Skin of body (tissue), 1 donor: ENCODE measurements at regions not wholly inside any gene's neighbourhood (a gene's known extent, or its start where the extent isn't known, plus 50 kb on each side); places are given as distances from the start of the nearest gene placed in this dataset.
"Not testable (repeated sequence)": the region's sequence is repeated elsewhere in the genome, so short reads cannot be mapped to it uniquely, and the experiment has no call there.

Experiments
- DNase-seq: peaks from one replicate; lab custom pipeline; 2025; lab: John Stamatoyannopoulos, UW

DNA sequence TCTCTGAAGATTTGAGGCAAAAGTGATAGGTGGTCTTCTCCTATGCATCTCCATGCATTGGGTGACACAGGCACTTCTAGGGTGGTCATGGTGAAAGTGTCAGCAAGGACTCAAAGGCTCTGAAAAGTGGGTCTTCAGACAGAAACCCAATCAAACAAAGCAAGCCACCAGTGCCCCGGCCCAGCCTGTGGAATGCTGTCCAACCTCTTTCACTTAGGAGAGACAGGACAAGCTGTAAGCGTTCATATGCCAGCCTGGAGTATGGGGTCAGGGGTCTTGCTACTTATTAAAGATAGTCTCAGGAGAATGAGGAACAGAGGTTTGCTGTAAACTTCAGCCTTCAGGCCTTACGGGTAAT lies 324.5 kb downstream of the GADD45G start:
- no peak for DNase-seq

DNA sequence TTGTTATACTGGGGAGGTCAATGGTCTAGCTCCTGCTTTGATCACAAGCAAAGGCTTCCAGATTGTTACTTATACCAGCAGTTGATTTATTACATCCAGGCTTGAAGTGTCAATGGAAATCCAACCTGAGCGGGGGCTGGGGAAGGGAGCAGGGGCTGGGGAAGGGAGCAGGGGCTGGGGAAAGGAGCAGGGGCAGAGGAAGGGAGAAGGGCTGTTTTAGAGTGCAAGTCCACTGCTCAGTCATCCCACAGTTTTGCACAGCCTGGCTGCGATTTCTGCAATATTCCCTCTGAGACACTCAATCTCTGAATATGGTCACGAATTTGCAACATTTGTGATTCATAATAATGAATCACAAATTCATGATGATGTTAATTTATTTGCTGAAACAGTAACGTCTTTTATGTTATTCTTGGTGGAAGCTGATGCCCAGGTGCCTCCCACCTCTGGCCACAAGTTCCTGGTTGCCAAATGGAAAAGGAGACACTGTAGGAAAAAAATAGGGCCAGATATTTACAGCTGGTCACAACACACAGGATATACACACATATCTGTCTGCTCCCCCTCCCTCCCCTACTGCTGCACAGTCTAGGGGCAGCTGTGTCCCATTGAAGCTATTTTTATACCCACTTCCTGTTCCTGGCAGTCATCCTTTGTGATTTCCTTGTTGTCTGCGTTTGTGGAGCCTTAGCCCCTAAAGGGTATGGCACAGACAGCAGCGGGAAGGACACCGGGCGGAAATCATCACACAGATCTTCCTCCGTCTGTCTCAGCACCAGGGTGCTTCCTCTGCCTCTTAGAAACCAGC lies 325.1 kb downstream of the GADD45G start:
- peak; percentile 43 for DNase-seq

DNA sequence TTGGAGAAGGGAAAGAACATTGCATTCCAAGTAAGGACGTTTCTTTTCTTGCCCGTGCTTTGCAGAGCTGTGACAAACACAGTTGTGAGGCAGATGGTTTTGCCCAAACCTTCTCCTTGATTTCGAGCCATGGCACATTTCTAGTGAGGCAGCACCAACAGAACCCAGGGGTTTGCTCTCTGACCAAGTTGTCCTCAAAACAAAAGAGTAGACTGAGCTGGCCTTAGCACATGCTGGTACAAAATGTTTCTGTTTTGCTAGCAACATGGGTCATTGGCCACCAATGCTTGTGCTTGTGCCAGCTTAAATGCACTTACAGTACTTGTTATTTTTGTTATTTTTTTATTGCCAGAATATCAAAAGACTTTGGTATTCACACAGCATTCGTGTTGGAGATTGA lies 328.8 kb downstream of the GADD45G start:
- no peak for DNase-seq

DNA sequence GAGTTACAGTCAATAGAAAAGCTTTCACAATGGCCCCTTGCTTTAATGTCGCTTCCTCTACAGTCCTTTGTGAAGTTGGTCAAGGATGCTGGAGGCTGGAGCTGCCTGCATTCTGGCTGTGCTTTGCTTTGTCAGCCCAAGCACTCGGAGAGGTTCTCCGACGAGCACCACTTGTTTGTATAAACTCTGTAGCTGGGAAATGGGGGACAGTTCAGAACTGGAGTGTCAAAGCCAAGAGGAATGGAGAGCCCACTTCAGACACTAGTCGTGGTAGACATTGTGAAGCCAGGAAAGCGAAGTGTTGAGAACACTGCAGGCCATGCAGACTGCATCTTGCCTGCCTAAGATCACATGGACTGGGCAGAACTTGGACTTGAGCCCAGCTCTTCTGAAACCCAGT lies 330.3 kb downstream of the GADD45G start:
- DNase-seq, result no peak

DNA sequence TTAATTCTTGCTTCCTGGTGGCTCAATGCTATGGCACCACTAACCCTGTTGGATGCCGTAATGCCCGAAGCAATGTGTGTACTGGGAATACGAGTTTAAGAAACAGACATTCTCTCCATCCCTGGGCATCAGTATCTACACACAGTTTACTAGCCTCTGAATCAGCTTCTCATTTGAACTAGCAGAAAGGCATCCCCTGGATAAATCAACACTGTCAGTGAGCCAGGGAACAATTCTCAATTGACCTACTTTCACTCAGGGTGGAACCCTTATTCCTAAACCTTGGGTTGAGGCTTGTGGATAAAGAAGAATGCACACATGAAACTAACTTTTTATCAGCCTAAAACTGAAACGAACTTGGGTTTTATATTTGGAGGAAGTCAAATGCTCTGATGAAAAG lies 331.0 kb downstream of the GADD45G start:
- DNase-seq, result no peak

DNA sequence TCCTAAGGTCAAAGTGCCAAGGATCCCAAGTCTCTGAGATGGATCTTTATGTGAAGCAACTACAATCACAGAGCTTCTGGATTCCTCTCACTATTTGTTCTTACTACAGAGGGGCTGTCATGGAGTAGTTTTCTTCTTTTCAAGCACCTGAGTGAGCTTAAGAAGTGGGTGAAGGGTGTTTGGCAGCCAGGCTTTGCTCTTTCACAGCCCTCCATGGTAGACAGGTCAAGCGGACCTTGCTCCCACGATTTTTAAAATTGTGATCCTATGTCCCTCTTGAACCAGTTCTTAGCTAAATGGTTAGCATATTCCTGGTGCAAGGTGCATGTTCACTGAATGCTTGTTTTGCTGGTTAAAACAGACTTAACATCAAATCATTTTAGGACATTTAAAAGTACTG lies 332.2 kb downstream of the GADD45G start:
- DNase-seq, result no peak

DNA sequence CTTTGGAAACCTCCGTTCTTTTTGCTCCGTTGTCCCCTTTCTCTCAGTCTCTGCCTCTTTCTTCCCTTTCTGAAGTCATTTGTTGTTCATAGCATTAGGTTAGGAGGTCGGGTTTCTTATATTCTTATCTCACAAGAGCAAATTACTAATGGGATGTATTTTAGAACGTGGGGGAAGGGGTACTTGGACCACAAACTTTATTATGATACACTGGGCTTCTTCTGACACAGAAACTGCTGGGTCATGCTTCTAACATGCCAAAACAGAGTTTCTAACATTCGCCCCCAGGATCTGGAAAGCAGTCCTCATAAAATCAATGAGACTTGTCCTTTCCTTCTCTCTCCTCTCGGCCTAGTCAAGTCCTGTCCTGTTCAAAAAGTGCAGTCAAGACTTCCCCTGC lies 334.4 kb downstream of the GADD45G start:
- DNase-seq, result no peak

DNA sequence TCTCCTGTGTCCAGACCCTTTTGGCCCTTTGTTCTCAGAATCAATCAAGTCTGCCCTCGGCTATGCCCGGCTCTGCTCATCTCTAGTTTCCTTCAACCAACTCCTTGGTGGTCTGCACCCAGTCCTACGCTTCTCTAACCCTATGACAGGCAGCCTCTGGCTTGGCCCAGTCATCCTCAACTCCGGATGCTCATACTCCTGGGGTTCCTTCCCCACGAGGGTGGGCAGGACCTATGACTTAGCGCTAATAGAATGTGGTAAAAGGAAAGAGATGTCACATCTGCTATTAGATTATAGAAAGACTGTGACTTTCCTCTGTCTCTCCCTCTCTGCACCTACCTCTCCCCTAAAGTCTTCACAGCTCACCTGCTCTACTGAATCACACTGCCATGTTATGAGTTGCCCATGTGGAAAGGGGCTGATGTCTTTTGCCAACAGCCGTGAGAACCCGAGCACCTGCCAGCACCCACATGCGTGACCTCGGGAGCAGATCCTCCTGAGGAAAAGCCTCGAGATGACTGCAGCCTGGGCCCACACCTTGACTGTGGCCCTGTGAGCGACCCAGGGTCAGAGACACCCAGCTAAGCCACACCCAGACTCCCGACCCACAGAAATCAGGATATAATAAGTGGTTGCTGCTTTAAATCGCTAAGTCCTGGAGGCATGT lies 334.9 kb downstream of the GADD45G start:
- no peak for DNase-seq

DNA sequence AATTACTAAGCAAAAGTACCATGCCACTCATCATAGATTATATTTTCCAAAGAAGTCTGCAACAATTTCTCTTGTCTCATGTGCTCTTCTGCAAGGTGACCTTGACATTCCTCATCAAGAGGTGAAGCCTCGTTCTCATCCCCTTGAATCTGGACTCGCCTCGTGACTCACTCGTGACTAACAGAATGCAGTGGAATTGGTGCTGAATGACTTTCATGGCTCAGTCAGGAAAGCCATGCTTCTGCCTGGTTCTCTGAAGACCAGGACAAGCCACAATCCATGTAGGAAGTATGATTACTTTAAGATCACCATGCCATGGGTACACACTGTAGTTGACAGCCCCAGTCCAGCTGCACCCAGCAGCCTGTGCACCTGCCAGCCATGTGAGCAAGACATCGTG lies 335.8 kb downstream of the GADD45G start:
- no peak for DNase-seq

DNA sequence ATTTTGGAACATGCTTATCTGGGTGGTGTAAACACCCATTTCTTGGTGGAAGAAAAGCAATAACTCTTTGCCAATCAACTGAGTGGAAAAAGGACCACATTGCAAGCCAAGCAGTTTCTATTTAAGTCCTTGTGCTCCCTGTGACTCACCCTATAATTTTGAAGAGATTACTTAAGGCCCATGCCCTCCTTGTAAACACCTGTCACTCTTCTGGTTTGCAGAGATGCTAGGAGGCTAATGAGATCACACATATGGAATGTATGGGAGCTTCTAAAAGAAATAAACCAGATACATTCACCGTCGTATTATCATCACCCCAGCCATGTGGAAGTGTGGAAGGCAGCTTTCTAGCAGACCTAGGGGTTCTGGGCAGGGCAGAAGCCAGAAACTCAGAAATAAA lies 337.1 kb downstream of the GADD45G start:
- peak; percentile 10 for DNase-seq

DNA sequence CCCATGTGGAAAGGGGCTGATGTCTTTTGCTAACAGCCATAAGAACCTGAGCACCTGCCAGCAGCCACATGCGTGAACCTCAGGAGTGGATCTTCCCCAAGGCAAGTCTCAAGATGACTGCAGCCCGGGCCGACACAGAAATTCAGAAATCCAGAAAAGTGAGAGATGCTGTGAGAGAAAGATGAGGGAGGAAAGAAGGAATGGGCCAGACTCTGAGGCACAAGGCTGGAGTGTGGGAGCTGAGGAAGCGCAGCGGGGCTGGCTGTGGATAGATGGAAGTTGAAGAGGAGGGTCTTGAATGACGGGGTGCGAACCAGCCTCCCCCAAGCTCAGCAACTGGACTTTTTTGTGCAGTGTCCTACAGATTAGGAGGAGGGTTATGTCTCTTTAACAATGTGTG lies 337.8 kb downstream of the GADD45G start:
- no peak for DNase-seq

DNA sequence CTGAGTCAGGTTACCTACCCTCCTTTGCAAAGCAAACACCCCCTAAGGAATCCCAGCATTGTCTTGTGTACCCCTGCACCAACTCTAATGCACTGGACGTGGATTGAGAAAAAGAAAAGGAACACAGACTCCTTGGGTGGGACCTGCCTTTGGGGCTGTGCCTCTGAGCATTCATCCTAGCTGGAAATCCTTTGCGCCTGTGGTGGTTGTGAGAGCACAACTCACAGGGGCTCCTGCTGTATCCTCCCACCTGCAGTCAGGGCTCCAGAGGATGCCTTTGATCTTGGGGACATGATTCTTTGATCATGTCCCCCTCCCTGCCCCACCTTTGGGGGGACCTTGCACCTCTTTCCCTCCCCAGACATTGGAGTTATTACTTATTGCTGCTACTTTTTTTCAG lies 338.5 kb downstream of the GADD45G start:
- no peak for DNase-seq

DNA sequence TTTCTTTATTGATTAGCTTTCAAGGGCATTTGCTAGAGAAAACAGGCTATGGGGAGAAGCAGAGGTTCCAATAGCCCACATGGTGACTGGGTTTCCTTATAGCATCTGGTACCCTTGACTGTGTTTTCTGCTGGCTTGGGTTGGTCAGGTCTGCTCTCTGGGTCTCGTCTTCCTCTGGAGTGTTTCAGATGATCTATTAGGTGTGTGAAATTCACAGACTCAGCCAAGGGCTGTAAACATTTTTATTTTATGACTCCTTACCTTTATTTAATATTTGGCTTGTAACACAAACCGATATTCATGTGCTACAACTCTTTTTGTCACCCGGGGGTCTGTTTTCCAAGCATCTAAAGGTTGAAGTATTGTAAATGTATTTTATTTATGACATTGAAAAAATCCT lies 338.9 kb downstream of the GADD45G start:
- DNase-seq, result no peak

DNA sequence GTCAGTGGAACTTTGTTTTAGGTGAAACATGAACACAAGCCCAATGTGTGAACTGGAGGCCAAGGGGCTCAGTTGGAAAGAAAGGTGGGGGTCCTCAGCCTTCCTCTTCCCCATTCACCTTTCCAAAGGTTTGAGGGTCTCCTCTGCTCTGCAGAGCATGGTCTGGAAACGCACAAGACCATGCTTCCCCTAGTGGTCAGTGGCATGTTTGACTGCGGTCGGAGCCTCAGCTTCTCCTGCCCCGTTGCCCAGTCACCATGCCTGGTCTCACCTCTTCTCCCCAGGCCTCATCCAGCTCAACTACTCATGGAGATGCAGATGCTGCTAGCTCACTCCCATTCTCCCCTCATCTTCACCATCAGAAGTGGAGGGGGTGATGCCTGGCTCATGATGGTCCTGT lies 340.3 kb downstream of the GADD45G start:
- no peak for DNase-seq

DNA sequence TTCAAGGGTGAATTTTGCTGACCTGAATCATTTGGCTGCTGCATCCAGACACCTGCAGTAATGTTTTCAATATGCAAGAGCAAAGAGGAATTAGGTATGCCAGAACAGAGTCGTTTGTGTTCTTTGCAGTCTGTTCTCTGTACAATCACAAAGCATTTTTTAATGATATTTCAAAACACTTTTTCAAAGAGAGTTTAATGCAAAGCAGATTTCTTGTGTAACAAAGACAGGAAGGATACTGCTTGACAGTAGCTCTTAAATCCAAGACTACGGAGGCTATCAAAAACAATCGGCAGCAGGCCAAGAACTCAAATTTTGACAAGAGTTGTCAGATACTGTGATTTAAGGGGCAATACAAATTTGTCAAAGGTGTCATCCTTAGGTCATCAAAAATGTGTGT lies 341.9 kb downstream of the GADD45G start:
- DNase-seq, result no peak

DNA sequence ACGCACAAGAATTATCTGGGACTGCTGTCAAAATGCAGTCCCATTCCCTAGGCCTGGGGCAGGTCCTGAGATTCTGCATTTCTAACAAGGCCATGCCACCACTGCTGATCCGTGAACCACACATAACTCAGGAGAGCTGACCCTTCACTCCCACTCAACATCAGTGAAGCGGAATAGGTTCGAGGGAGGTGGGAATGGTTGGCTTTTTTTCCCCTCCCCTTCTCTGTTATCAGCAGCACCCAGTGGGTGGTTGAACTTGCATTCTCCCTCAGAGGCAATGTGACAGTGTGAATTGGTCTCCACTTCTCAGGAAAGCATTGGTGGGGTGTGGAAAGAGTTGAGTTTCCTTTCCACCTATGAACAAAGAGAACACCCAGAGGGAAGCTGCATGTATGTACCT lies 344.3 kb downstream of the GADD45G start:
- DNase-seq, result no peak

DNA sequence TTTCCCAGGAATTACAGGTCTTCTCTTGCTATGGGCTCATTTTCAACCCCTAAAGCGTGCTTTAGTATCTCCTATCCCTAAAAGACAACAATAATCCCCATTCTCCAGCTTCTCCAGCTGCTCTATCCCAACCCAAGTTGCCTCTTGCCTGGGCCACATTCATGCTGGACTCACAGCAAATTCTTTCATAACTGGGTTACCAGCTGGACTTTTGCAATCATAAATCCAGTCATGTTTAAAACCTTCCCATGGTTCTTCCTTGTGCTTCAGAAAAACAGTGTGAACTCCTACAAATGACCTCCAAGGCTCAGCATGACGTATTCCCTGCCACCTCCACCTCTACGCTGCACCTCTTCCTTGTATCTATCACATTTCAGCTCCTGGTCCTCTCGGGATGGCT lies 346.9 kb downstream of the GADD45G start:
- no peak for DNase-seq

DNA sequence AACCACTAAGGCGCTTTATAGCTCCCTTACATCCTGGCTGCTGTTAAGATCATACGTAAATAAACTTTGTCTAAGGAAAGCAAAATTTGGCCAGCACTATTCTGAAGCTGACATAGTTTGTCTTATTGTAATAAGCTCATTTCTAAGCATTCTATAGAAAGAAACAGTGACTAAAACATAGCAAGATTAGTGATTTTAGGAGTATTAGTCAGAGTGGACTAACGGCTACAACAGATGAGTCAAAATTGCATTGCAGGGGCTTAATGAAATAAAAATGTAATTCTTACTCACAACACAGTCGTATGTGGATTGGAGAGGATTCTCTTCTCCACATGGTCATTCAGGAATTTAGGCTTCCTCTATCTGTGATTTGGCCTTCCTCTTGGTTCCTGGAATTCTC lies 347.6 kb downstream of the GADD45G start:
- no peak for DNase-seq

DNA sequence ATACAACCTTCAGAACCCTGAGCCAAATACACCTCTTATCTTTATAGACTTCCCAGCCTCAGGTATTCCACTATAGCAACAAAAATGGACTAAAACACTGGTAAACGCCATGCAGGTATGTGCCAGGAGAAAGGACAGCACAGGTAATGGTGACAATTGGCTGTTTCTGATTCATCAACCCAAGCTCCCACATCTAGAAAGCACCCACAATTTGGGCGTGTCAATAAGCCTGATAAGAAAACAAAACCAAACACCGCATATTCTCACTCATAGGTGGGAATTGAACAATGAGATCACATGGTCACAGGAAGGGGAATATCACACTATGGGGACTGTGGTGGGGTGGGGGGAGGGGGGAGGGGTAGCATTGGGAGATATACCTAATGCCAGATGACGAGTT lies 348.5 kb downstream of the GADD45G start:
- DNase-seq, result not testable (repeated sequence)

DNA sequence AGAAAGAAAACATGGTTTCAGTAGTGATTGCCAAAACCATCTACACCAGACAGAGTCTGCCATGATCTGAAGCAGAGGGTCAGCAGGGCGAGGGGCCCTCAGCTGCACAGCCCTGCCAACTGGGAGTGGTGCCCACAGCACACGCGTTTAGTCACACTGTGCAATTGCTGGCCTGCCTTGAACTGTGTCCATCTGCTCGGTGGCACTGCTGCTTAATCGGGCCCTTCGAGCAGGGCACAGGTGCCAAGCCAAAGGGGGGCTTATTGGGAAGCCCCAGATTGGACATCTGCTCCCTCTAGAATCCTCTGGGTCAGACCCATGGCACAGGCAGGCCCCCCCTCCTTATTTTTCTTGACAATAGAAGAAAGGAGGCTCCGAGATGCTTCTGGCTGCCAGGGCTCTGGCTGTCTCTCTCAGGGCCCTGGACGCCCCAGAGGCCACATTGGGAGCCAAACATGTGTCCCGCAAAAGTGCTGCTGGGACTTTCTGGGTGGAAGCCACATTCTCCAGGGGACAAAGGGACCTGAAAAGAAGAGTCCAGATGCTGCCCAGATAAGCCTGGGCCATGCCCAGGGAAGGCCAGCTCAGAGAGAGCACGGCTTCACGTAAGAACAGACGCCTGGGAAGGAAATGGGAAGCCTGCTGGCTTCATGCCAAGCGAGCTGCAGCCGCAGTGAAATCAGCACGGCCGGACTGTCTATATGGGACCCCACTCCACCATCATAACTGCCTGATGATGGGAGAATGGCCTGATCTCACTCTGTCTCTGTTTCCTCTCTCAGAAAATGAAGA lies 349.2 kb downstream of the GADD45G start:
- no peak for DNase-seq

DNA sequence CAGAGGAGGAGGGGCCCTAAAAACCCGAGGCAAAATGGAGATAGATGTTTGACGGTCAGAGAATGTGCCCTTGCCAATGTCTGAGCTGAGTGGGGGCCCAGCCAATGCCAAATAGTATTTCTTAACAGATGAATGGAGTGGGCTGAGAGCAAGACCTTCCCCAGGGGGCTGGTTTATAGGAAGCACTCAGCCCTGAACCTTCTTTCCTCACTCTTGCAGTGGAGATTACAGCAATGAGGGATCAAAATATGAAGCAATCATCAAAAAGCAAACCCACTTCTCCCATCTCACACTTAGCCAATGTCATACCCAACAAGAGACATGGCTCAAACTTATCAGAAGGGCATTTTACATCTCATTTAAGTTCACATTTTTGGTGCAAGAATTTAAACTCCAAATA lies 350.3 kb downstream of the GADD45G start:
- no peak for DNase-seq

DNA sequence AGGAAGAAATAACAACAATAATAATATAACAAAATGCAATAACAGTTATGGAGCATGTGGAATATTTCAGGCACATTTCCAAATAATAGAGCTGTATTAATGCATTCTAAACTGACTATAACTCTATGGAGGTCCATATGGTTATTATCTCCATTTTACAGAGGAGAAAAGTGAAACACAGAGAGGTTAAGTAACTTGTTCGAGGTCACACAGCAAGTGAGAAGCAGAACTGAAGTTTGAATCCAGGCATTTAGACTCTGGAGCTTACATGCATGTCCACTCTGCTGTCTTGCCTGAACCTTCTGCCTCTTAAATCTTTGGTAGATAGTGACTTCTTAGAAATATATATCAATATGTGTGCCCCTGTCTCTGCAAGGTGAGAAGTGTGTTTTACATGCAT lies 350.8 kb downstream of the GADD45G start:
- no peak for DNase-seq

DNA sequence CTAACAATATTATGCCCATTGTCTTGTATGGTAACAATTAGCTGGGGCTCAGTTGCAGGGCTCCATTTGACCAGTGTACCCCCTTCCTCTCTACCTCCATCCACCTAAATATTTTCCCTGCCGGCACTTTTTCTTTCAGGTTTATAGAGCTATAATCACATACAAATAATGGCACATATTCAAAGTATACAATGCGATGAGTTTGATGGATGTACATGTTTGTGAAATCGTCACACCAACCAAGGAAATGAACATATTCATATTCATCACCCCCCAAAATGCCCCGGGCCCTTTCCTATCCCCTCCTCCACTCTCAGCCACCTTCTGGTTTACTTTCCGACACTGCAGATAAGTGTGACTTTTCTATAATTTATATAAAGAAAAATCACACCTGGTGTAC lies 351.5 kb downstream of the GADD45G start:
- DNase-seq, result no peak
